Fibroblast of skin of left quadriceps (primary cell): ENCODE measurements at regions not wholly inside any gene's neighbourhood (a gene's known extent, or its start where the extent isn't known, plus 50 kb on each side); places are given as distances from the start of the nearest gene placed in this dataset.

Source experiments
- DNase-seq, 2 experiments: peaks; one replicate each; pipeline ENCODE4 v3.0.0-alpha.2; 2013; ENCODE audit warnings: low read depth in 2 of 2

DNA sequence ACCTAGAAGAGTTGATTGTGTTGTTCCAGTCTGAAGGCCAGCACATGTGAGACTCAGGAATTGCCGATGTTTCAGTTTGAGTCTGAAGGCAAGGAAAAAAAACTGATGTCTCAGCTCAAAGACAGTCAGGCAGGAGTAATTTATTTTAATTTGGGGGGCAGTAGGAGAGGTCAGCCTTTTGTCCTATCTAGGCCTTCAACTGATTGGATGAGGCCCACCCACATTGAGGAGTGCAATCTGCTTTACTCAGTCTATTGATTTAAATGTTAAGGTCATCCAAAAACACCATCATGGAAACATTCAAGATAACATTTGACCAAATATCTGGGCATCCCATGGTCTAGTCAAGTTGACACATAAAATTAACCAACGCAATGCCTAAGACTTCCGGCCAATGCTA, 288.9 kb downstream of the CDK5RAP2 start:
- DNase-seq: no peak

GRCh38 chr9:120289990-120290975, 289.7 kb downstream of the CDK5RAP2 start:
- no peak for DNase-seq

DNA sequence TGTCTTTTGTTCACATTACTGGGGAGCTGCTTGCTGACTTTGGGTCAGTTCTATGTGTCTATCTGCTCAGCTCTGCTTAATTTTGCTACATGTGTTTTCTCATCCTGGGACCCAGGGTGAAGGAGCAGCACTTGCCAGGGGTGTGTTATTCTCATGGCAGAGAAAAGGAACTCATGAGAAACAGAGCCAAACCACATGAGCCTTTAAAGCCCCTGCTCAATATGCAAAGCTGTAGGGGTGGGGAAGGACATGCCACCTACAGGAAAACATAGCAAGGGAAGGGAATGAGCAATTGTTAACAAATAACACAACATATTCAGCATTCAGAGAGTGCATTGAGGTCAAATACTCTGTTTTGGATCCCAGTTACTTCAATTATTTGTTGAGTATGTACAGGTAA, 290.9 kb downstream of the CDK5RAP2 start:
- DNase-seq: no peak

DNA sequence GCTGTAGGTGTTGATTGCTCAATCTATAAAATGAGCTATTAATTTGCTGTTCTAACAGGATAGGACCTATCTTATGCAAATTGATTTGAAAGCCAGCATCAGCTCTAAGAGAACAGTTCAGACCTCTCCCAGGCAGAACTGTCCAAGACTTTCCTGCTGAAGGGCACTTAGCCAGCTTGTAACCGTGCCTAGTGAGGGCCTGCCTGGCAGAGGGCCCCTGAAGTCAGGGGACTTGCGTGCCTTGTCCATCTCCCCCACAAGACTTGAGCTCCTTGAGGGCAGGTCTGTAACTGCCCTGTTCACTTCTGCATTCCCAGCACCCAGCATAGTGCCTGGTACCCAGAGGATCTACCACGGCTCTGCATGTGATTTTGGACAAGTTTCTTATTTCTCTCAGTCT, 293.4 kb downstream of the CDK5RAP2 start:
- no peak for DNase-seq

DNA sequence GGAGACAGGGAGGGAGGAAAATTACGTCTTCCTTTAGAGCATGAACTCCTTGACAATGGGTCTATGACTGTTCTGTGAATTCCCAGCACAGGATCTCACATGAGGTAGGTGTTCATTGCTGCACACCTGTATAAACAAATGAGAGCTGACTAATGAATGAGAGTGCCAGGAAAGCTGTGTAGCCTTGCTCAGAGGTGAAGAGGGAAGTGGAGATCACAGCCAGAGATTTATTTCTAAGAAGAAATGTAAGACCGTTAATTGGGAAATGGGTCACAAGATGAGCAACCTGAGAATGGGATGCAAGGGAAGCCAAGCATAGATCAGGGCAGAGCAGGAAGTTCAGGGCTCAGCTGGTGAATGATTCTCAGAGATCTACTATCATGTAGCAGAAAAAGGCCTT, 295.1 kb downstream of the CDK5RAP2 start:
- no peak for DNase-seq

GRCh38 chr9:120281665-120282064, 298.3 kb downstream of the CDK5RAP2 start:
- no peak for DNase-seq

- DNase-seq: no peak
Observed at GRCh38 chr9:120267929-120268328, 312.0 kb downstream of the CDK5RAP2 start.

DNA sequence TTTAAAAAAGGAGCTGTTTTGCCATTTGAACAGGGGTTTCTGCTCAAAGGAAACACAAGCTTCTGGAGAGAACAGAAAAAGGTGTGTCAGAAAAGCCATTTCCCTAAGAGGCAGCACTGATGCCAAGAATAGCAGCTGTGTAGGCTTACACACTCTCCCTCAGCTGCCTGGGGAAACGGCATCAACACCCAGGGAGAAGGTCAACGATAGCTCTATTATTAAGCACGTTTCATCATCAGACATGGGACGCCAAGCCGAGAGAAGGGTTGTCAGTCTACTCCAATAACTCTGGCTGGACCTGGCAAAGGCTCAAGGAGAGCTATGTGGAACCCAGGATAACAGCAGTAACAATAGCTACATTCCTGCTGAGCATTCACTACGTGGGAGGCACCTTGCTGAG, 314.2 kb downstream of the CDK5RAP2 start:
- no peak for DNase-seq

DNA sequence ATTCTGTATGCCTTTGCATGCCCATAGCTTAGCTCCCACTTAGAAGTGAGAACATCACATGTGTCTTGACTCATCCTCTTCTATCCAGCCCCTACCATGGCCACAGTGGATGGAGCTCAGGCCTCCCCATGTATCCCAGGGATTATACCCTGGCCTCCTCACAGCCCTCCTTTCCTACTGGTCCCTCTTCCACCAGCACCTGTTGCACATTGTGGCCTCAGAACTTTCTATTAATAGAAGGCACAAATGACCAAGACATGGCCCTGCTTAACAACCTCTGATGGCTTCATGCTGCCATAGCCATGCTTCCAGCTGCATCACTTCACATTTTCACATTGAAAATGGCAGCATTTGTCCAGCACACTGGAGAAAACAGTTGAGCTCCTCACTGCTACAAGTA, 315.4 kb downstream of the CDK5RAP2 start:
- no peak for DNase-seq

DNA sequence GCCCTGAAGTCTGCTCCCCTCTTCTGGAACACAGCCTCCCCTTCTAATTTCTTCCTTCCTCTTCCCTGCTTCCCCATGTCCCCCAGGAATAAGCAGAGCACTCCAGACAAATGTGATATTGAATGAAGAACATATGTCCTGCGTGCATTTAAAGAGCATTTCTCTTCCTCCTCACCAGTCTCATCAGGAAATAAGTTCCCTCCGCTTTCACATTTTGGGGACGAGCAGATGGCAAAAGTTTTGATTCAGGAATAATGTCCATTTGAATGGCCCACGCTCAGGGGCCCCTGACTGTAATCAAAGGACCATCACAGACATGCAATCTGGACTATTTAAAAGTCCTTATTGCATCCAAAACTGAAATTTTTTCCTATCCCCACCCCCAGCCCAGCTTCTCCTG, 316.1 kb downstream of the CDK5RAP2 start:
- DNase-seq: no peak

DNA sequence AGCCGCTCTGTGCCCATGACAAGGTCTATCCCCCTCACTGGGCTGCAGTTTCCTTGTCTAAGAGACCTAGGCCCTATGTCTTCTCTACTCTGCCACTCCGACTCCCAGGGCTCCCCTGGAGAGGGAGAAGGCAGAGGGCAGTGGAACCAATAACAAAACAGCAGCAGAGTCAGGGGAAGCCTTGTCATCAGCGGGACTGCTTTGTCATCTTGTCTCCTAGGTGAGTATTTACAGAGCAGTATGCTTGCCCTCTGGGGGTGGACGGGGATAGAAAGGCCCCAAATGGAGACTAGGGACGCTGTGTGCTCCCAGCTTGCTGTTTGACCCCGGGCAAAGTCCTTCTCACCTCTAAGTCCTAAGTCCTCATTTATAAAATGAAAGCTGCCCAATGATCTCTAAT, 318.5 kb downstream of the CDK5RAP2 start:
- no peak for DNase-seq

- no peak for DNase-seq
Observed at GRCh38 chr9:120259100-120259499, 320.9 kb downstream of the CDK5RAP2 start.

DNA sequence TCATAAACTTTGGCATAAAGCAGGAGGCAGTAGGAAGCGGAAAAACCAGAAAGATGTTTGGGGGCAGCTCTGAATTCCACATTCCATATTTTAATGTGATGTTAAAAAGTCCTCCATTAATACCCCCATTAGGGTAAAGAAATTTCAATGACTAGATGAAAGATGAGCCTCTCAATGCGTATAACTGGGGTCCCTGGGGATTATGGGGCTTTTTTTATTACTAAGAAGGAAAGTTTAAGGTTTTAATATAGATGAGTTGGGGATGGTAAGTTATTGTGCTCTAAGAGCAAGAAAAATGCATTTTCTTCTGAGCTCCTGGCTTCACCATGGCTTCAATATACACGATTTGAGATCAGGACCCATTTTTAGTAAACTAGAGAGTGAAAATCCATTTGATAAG, 321.9 kb downstream of the CDK5RAP2 start:
- DNase-seq: no peak

GRCh38 chr9:120257483-120257882, 322.5 kb downstream of the CDK5RAP2 start:
- no peak for DNase-seq

DNA sequence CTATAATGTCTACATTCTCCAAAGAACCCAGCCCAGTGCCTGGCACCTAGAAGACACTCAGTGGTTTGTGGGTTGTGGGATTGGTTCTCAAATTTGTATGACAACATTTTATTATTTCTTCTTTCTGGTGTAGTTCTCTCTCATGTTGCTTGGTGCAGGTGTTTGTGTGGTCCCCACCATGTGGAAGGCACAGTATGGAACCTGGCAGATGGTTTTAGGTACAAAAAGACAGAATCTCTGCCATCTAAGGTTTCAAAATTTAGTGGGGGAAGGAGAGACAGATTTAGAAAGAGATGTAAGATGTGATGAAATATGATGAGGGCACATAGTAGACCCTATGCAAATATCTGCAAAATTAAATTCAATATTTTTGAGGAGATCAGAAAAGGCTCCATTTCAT, 323.8 kb downstream of the CDK5RAP2 start:
- DNase-seq: no peak

- DNase-seq: no peak
Observed at GRCh38 chr9:120252248-120252647, 327.7 kb downstream of the CDK5RAP2 start.

GRCh38 chr9:120242116-120242811, 337.7 kb downstream of the CDK5RAP2 start:
- no peak for DNase-seq

DNA sequence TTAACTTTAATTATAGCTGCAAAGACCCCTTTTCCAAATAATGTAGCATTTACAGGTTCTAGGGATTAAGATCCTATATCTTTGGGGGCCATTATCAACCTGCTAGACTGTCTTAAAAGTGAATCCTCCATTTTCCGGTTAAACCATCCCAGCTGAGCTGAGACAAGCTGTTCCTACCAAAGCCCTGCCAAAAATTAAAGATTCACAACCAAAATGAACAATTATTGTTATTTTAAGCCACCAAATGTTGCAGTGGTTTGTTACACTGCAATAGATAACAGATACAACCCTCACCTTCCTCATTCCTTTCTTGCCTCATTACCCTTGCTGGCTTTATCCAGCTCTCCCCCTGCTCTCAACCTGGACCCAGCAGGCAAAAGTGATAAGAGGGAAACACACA, 343.4 kb downstream of the CDK5RAP2 start:
- DNase-seq: no peak

- no peak for DNase-seq
Observed at GRCh38 chr9:120235081-120235480, 344.9 kb downstream of the CDK5RAP2 start.

- no peak for DNase-seq
Observed at GRCh38 chr9:120230227-120230626, 349.7 kb downstream of the CDK5RAP2 start.

DNA sequence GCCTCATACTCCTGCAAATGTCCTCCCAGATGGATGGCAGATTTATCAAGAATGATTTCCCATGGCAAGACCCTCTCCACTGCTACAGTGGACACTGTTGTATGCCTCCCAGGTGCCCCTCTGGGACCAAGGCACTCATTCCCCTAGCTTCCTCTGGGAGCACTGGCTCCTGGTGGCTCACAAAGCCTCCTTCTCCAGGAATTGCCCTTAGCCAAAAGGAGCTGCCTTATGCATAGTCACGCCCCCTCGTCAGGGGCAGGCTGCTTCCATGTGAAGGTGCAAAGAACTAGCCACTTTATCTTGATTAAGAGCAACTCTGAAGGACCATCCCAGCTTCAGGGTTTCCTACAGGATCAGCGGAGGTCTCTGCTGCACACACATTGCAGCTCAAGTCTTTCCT, 358.1 kb downstream of the CDK5RAP2 start:
- DNase-seq: no peak

DNA sequence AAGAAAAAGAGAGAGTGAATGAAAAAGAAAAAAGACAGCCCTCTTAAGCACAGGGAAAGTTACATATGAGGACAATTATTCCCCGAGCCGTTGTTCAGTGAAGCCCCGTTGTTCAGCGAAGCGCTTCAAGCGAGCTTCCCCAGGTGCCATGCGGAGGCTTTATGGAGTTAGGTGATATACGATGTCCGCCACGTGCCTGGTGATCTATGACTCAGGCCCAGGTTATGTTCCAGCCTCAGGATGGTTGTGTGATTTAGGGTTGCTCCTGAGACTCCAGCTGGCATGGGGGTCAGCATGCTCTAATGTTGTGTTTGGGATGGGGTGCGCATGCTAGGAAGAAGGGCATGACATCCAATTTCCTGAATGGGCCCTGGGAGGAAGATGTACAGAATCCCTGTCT, 365.6 kb downstream of the CDK5RAP2 start:
- DNase-seq: no peak

DNA sequence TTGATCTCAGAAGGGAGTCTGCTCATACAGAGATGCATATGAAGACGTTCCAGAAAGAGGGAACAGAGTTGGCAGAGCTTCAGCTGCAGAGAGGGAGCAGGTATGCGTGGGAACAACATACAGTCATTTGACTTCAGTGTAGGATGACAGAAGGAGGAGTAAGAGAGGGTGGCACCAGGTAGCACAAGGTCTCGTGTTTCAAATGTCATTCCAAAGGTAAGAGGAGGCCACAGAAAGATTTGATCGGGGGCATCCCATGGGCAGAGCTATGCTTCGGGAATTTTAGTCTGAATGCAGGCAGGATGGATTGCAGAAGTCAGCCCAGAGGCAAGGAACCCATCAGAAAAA, 367.1 kb downstream of the CDK5RAP2 start:
- no peak for DNase-seq
